Mesendoderm (in vitro differentiated cells): ENCODE measurements at regions not wholly inside any gene's neighbourhood (a gene's known extent, or its start where the extent isn't known, plus 50 kb on each side); places are given as distances from the start of the nearest gene placed in this dataset.

Experiments
- DNase-seq: peaks from one replicate; pipeline ENCODE4 v3.0.0; 2013
- H2AK5ac ChIP-seq: 2 replicates; pipeline ENCODE4 v1.6.1; 2013; ENCODE audit warnings: low read length, inconsistent platforms
- H2BK120ac ChIP-seq: 2 replicates; pipeline ENCODE4 v1.6.1; 2013; ENCODE audit warnings: low read depth, mild to moderate bottlenecking, low read length, moderate library complexity, mixed read lengths
- H2BK15ac ChIP-seq: replicated peaks from 2 replicates; pipeline ENCODE4 v1.6.1; 2013; ENCODE audit warnings: low read depth, mild to moderate bottlenecking, moderate library complexity
- H2BK5ac ChIP-seq: 2 replicates; pipeline ENCODE4 v1.6.1; 2013; ENCODE audit warnings: low read length, inconsistent platforms
- H3K18ac ChIP-seq: 2 replicates; pipeline ENCODE4 v1.6.1; 2013; ENCODE audit warnings: mild to moderate bottlenecking, low read length, mixed read lengths
- H3K23ac ChIP-seq: one replicate; pipeline ENCODE4 v1.6.1; 2013; ENCODE audit warnings: low read length
- H3K27ac ChIP-seq: 2 replicates; pipeline ENCODE4 v1.5.1; 2013; ENCODE audit warnings: low read depth, mild to moderate bottlenecking, inconsistent platforms, low read length, moderate library complexity
- H3K27me3 ChIP-seq: 2 replicates; pipeline ENCODE4 v1.6.1; 2013; ENCODE audit warnings: low read length, control low read depth, mild to moderate bottlenecking, inconsistent platforms; ENCODE audit not compliant: insufficient read depth, poor library complexity
- H3K36me3 ChIP-seq: 2 replicates; pipeline ENCODE4 v1.6.1; 2013; ENCODE audit warnings: low read length, inconsistent platforms; ENCODE audit not compliant: control insufficient read depth, insufficient read depth
- H3K4ac ChIP-seq: one replicate; pipeline ENCODE4 v1.6.1; 2013; ENCODE audit warnings: low read depth, mild to moderate bottlenecking, low read length, moderate library complexity
- H3K4me1 ChIP-seq: 2 replicates; pipeline ENCODE4 v1.6.1; 2013; ENCODE audit warnings: low read depth, low read length, inconsistent platforms; ENCODE audit not compliant: control insufficient read depth
- H3K4me2 ChIP-seq: 2 replicates; pipeline ENCODE4 v1.6.1; 2013; ENCODE audit warnings: low read length
- H3K4me3 ChIP-seq: 2 replicates; pipeline ENCODE4 v1.5.1; 2013; ENCODE audit warnings: mild to moderate bottlenecking, low read length
- H3K56ac ChIP-seq: one replicate; pipeline ENCODE4 v1.6.1; 2013; ENCODE audit warnings: low read length
- H3K79me1 ChIP-seq: 2 replicates; pipeline ENCODE4 v1.6.1; 2013; ENCODE audit warnings: low read length, inconsistent platforms
- H3K79me2 ChIP-seq: 2 replicates; pipeline ENCODE4 v1.6.1; 2013; ENCODE audit warnings: mild to moderate bottlenecking, low read length; ENCODE audit not compliant: control insufficient read depth, insufficient read depth
- H3K9ac ChIP-seq: 2 replicates; pipeline ENCODE4 v1.6.1; 2013; ENCODE audit warnings: low read length, inconsistent platforms
- H4K5ac ChIP-seq: one replicate; pipeline ENCODE4 v1.6.1; 2013; ENCODE audit warnings: low read length
- H4K8ac ChIP-seq: one replicate; pipeline ENCODE4 v1.6.1; 2013; ENCODE audit warnings: low read depth, mild to moderate bottlenecking, control low read depth, low read length, moderate library complexity
- WGBS: extraction: QIAGEN DNeasy Blood & Tissue Kit; methylation state at CpG from one replicate; pipeline ENCODE4 v1.1.7; 2013; ENCODE audit warnings: low lambda C conversion rate, missing lambda C conversion rate; ENCODE audit not compliant: insufficient coverage; ENCODE audit errors: extremely low coverage; 5-methylcytosine and 5-hydroxymethylcytosine counted together

- no peak for DNase-seq
- no CpG with 5 or more reads among the region's 6 CpGs for WGBS
- Histone ChIP-seq H3K36me3 (no peaks in the 10 kb centered on the region), H3K79me1 (no peaks in the 10 kb centered on the region), H2AK5ac (no peak overlapping the region), H4K5ac (no peak overlapping the region), H3K27me3 (no peaks in the 10 kb centered on the region), H3K18ac (no peak overlapping the region), H3K23ac (no peak overlapping the region), H3K56ac (no peak overlapping the region), H2BK15ac (no peak overlapping the region), H2BK5ac (no peak overlapping the region), H3K4ac (no peak overlapping the region), H3K79me2 (no peaks in the 10 kb centered on the region), H3K4me2 (no peak overlapping the region), H3K9ac (no peak overlapping the region), H2BK120ac (no peak overlapping the region), H4K8ac (no peak overlapping the region), H3K4me3 (no peak overlapping the region), H3K27ac (no peak overlapping the region), H3K4me1 (no peaks in the 10 kb centered on the region)
Measured at GRCh38 chr2:146844226-146844990, 1000.4 kb upstream of the ACVR2A start.

GRCh38 chr2:146837857-146838256, 1007.0 kb upstream of the ACVR2A start:
- no peak overlapping the region for H3K18ac ChIP-seq
- no peak overlapping the region for H2AK5ac ChIP-seq
- no peaks in the 10 kb centered on the region for H3K4me1 ChIP-seq
- H3K4me3 ChIP-seq = no peak overlapping the region
- H3K56ac ChIP-seq = no peak overlapping the region
- H3K79me2 ChIP-seq = no peaks in the 10 kb centered on the region
- H3K9ac ChIP-seq = no peak overlapping the region
- H2BK120ac ChIP-seq = no peak overlapping the region
- no peak overlapping the region for H3K27ac ChIP-seq
- no peak for DNase-seq
- no peak overlapping the region for H3K4me2 ChIP-seq
- no peak overlapping the region for H2BK5ac ChIP-seq
- H3K79me1 ChIP-seq = no peaks in the 10 kb centered on the region
- H3K36me3 ChIP-seq = no peaks in the 10 kb centered on the region
- no peaks in the 10 kb centered on the region for H3K27me3 ChIP-seq
- H4K5ac ChIP-seq = no peak overlapping the region
- H3K23ac ChIP-seq = no peak overlapping the region
- no peak overlapping the region for H4K8ac ChIP-seq
- H3K4ac ChIP-seq = no peak overlapping the region
- no peak overlapping the region for H2BK15ac ChIP-seq

DNA sequence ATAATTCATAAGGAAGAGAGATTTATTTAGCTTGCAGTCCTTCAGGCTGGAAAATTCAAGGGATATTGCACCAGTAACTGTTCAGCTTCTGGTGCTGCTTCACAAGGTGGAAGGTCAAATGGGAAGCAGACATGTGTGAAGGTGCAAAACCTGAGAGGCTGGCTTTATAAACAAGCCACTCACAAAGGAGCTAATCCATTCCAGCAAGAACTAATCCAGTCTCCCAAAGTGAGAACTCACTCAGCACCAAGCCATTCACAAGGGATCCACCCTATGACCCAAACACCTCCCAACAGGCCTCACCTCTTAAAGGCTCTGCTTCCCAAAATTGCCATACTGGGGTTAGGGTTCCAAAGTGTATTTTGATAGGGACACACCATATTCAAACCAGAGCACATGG, 1018.4 kb upstream of the ACVR2A start:
- Histone ChIP-seq H3K79me2 (no peaks in the 10 kb centered on the region), H3K4me2 (no peak overlapping the region), H3K56ac (no peak overlapping the region), H3K23ac (no peak overlapping the region), H3K4me3 (no peak overlapping the region), H2AK5ac (no peak overlapping the region), H3K36me3 (no peaks in the 10 kb centered on the region), H3K79me1 (no peaks in the 10 kb centered on the region), H3K9ac (no peak overlapping the region), H3K4ac (no peak overlapping the region), H3K27ac (no peak overlapping the region), H3K18ac (no peak overlapping the region), H2BK15ac (no peak overlapping the region), H2BK5ac (no peak overlapping the region), H2BK120ac (no peak overlapping the region), H4K5ac (no peak overlapping the region), H3K4me1 (no peaks in the 10 kb centered on the region), H3K27me3 (no peaks in the 10 kb centered on the region), H4K8ac (no peak overlapping the region)
- peak; percentile 53 for DNase-seq

DNA sequence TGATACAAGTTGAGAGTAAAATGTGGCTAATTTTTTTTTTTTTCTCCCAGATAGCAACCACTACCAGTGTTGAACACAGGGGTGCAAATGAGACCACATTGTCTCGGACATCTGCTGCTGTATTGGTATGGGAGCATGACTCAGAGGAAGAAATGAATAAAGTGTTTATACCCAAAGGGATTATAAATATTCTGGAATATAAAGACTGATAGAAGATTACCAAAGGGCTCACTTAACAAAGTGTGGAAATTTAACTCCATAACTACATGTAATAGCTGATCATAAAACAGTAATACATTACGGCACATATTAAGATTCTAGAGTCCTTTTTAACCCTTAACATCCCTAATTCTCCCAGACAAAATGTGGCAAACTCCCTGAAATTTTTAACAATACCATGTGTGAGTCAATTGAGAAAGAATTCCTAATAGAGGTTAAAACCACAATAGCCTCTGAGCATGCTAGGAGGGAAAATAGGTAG, 1023.0 kb upstream of the ACVR2A start:
- no CpG with 5 or more reads among the region's 2 CpGs for WGBS
- H2BK5ac ChIP-seq = no peak overlapping the region
- no peak overlapping the region for H3K56ac ChIP-seq
- H3K4me1 ChIP-seq = no peaks in the 10 kb centered on the region
- no peak overlapping the region for H3K4ac ChIP-seq
- H2BK120ac ChIP-seq = no peak overlapping the region
- no peak overlapping the region for H3K9ac ChIP-seq
- H3K27ac ChIP-seq = no peak overlapping the region
- H3K79me2 ChIP-seq = no peaks in the 10 kb centered on the region
- no peak overlapping the region for H3K4me2 ChIP-seq
- H3K23ac ChIP-seq = no peak overlapping the region
- H4K5ac ChIP-seq = no peak overlapping the region
- no peaks in the 10 kb centered on the region for H3K79me1 ChIP-seq
- no peak overlapping the region for H3K18ac ChIP-seq
- no peak for DNase-seq
- no peak overlapping the region for H2BK15ac ChIP-seq
- H3K27me3 ChIP-seq = no peaks in the 10 kb centered on the region
- H2AK5ac ChIP-seq = no peak overlapping the region
- H4K8ac ChIP-seq = no peak overlapping the region
- no peaks in the 10 kb centered on the region for H3K36me3 ChIP-seq
- no peak overlapping the region for H3K4me3 ChIP-seq

GRCh38 chr2:146820672-146821071, 1024.2 kb upstream of the ACVR2A start:
- no peaks in the 10 kb centered on the region for H3K79me1 ChIP-seq
- no peak overlapping the region for H4K8ac ChIP-seq
- no peak overlapping the region for H3K4me2 ChIP-seq
- DNase-seq = no peak
- no peaks in the 10 kb centered on the region for H3K4me1 ChIP-seq
- H2BK5ac ChIP-seq = no peak overlapping the region
- no peaks in the 10 kb centered on the region for H3K36me3 ChIP-seq
- H3K9ac ChIP-seq = no peak overlapping the region
- H3K18ac ChIP-seq = no peak overlapping the region
- WGBS = no CpG with 5 or more reads among the region's 3 CpGs
- H3K4ac ChIP-seq = no peak overlapping the region
- H3K27ac ChIP-seq = no peak overlapping the region
- no peak overlapping the region for H3K56ac ChIP-seq
- no peak overlapping the region for H3K23ac ChIP-seq
- no peak overlapping the region for H2BK120ac ChIP-seq
- no peaks in the 10 kb centered on the region for H3K27me3 ChIP-seq
- H3K4me3 ChIP-seq = no peak overlapping the region
- no peak overlapping the region for H2AK5ac ChIP-seq
- no peak overlapping the region for H2BK15ac ChIP-seq
- no peaks in the 10 kb centered on the region for H3K79me2 ChIP-seq
- H4K5ac ChIP-seq = no peak overlapping the region

DNA sequence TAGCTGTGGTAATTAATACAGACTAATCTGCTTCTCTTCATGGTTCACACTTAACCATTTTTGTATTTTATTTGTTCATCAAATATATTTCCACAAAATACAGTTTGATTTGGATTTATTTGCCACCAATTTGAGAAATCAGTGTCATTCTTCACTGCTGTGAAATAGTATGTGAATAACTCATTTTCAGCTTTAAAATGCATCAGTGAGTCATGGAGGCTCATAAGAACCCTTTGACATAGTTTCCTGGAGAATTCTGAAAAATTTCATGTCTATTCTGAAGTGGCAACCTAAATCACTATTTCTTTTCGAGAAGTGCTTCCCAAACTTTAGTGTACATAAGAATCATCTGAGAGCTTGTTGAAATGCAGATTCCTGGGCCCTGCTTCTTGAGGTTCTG, 1026.7 kb upstream of the ACVR2A start:
- DNase-seq = no peak
- WGBS = no CpG with 5 or more reads among the region's 1 CpG

More for the DNA sequence above, 1026.7 kb upstream of the ACVR2A start:
- H4K8ac ChIP-seq = no peak overlapping the region
- H2AK5ac ChIP-seq = no peak overlapping the region
- no peaks in the 10 kb centered on the region for H3K79me1 ChIP-seq
- H3K23ac ChIP-seq = no peak overlapping the region
- H3K79me2 ChIP-seq = no peaks in the 10 kb centered on the region
- H3K9ac ChIP-seq = no peak overlapping the region
- no peak overlapping the region for H2BK120ac ChIP-seq
- H3K4ac ChIP-seq = no peak overlapping the region
- H2BK15ac ChIP-seq = no peak overlapping the region
- no peaks in the 10 kb centered on the region for H3K4me1 ChIP-seq
- H4K5ac ChIP-seq = no peak overlapping the region
- H3K27ac ChIP-seq = no peak overlapping the region
- no peaks in the 10 kb centered on the region for H3K36me3 ChIP-seq
- no peak overlapping the region for H3K56ac ChIP-seq
- no peak overlapping the region for H3K18ac ChIP-seq
- no peak overlapping the region for H3K4me3 ChIP-seq
- H3K27me3 ChIP-seq = no peaks in the 10 kb centered on the region
- H2BK5ac ChIP-seq = no peak overlapping the region
- no peak overlapping the region for H3K4me2 ChIP-seq
